A172 (cell line): ENCODE measurements at regions not wholly inside any gene's neighbourhood (a gene's known extent, or its start where the extent isn't known, plus 50 kb on each side); places are given as distances from the start of the nearest gene placed in this dataset.

Experiments used
- DNase-seq: peaks from one replicate; pipeline ENCODE4 v3.0.0-alpha.2; 2015; ENCODE audit warnings: low spot score

- DNase-seq: no peak
Measured at GRCh38 chr2:12663306-12664037, 53.3 kb upstream of the TRIB2 start.

- DNase-seq: no peak
Measured at GRCh38 chr2:12665334-12665733, 51.4 kb upstream of the TRIB2 start.

- no peak for DNase-seq
Measured at GRCh38 chr2:12666445-12666844, 50.3 kb upstream of the TRIB2 start.
